HG03342 (cell line): ENCODE measurements at regions not wholly inside any gene's neighbourhood (a gene's known extent, or its start where the extent isn't known, plus 50 kb on each side); places are given as distances from the start of the nearest gene placed in this dataset.

ENCODE experiments used
- ATAC-seq: cut with Tn5 transposase; IDR thresholded peaks from one replicate; pipeline ENCODE4 v1.9.1; 2021; ENCODE audit warnings: mild to moderate bottlenecking, moderate library complexity; ENCODE audit not compliant: unreplicated experiment

- ATAC-seq: no peak
Measured at GRCh38 chr16:6031567-6031966, 934.0 kb upstream of the EEF2KMT start.

GRCh38 chr16:6031102-6031501 lies 933.5 kb upstream of the EEF2KMT start:
- no peak for ATAC-seq

- no peak for ATAC-seq
Measured at GRCh38 chr16:6027733-6028132, 930.1 kb upstream of the EEF2KMT start.

GRCh38 chr16:6023449-6023848 lies 925.9 kb upstream of the EEF2KMT start:
- ATAC-seq: no peak

- no peak for ATAC-seq
Measured at GRCh38 chr16:6021276-6021943, 923.8 kb upstream of the EEF2KMT start.

- no peak for ATAC-seq
Measured at GRCh38 chr16:6020162-6020985, 922.8 kb upstream of the EEF2KMT start.

- ATAC-seq: no peak
Measured at GRCh38 chr16:6019490-6019991, 921.9 kb upstream of the EEF2KMT start.

- no peak for ATAC-seq
Measured at GRCh38 chr16:6018848-6019489, 921.4 kb upstream of the EEF2KMT start.

- ATAC-seq: no peak
Measured at GRCh38 chr16:6016530-6017184, 919.1 kb upstream of the EEF2KMT start.

- ATAC-seq: no peak
Measured at GRCh38 chr16:6012716-6013115, 915.1 kb upstream of the EEF2KMT start.

- no peak for ATAC-seq
Measured at GRCh38 chr16:6009151-6009550, 911.6 kb upstream of the EEF2KMT start.

- ATAC-seq: no peak
Measured at GRCh38 chr16:6008670-6009069, 911.1 kb upstream of the EEF2KMT start.

- ATAC-seq: no peak
Measured at GRCh38 chr16:5993356-5993755, 895.8 kb upstream of the EEF2KMT start.

- no peak for ATAC-seq
Measured at GRCh38 chr16:5982979-5983378, 885.4 kb upstream of the EEF2KMT start.

GRCh38 chr16:5979905-5980550 lies 882.4 kb upstream of the EEF2KMT start:
- no peak for ATAC-seq

- ATAC-seq: no peak
Measured at GRCh38 chr16:5977329-5977728, 879.7 kb upstream of the EEF2KMT start.

- ATAC-seq: no peak
Measured at GRCh38 chr16:5972747-5973146, 875.2 kb upstream of the EEF2KMT start.

- ATAC-seq: no peak
Measured at GRCh38 chr16:5971924-5972323, 874.3 kb upstream of the EEF2KMT start.

GRCh38 chr16:5971106-5971505 lies 873.5 kb upstream of the EEF2KMT start:
- no peak for ATAC-seq

GRCh38 chr16:5966004-5966403 lies 868.4 kb upstream of the EEF2KMT start:
- ATAC-seq: no peak

GRCh38 chr16:5965321-5965720 lies 867.7 kb upstream of the EEF2KMT start:
- ATAC-seq: no peak
